HepG2 (cell line): ENCODE measurements at regions not wholly inside any gene's neighbourhood (a gene's known extent, or its start where the extent isn't known, plus 50 kb on each side); places are given as distances from the start of the nearest gene placed in this dataset.

Experiments
- ATAC-seq: fragments of 200-7000 bp; cut with Tn5 transposase; 3 replicates; pipeline ENCODE4 v1.9.1; 2020; ENCODE audit warnings: mild to moderate bottlenecking, moderate library complexity
- BruUV-seq: library from RNA; stranded (reverse); fragments of 400-500 nt; replicated peaks from 2 replicates; lab custom pipeline; 2021; lab: Mats Ljungman, UMichigan
- CTCF ChIA-PET: fragments of 300-600 bp; formaldehyde crosslinking; extraction: SDS; loops from one replicate; lab custom pipeline; 2021; ENCODE audit warnings: low total read pairs, inconsistent platforms, low intra/inter-chr PET ratio; lab: Yijun Ruan, JAX
- POLR2A ChIA-PET: fragments of 350-600 bp; sonication (Branson Sonifier 250); formaldehyde crosslinking; loops from one replicate; lab custom pipeline; 2020; ENCODE audit warnings: antibody characterized with exemption, inconsistent platforms; lab: Yijun Ruan, JAX
- DNase-seq: peaks from one replicate; pipeline ENCODE4 v3.0.0-alpha.2; 2015; ENCODE audit warnings: low spot score
- FAIRE-seq: peaks from 3 replicates; lab custom pipeline; 2011; peaks lifted over from hg19 to GRCh38; lab: Jason Lieb, UNC
- H2AFZ ChIP-seq: one replicate; pipeline ENCODE4 v1.6.1; 2011; ENCODE audit warnings: low read length, inconsistent platforms
- H3K27ac ChIP-seq: fragments of 300-600 bp; 3 replicates; pipeline ENCODE4 v1.8.0; 2011; ENCODE audit warnings: mixed run types, mild to moderate bottlenecking, mixed read lengths, low read length, inconsistent platforms; ENCODE audit not compliant: insufficient read depth; ENCODE audit errors: extremely low read length
- H3K27me3 ChIP-seq, 2 experiments: fragments of 200-600 bp in 1 of 2; 2 replicates in 1 of 2; 3 replicates in 1 of 2; pipeline versions ENCODE4 v1.6.0 to v1.8.0; 2011; ENCODE audit warnings: low read length in 2 of 2, mild to moderate bottlenecking in 2 of 2, moderate library complexity in 2 of 2, inconsistent platforms in 1 of 2; ENCODE audit not compliant: insufficient read depth in 2 of 2, control insufficient read depth in 1 of 2
- H3K36me3 ChIP-seq, 2 experiments: fragments of 200-600 bp in 1 of 2; replicated peaks in 1 of 2; 2 replicates in 1 of 2; 3 replicates in 1 of 2; pipeline versions ENCODE4 v1.5.1 to v1.8.0; 2011; ENCODE audit warnings: low read length in 2 of 2, inconsistent platforms in 1 of 2; ENCODE audit not compliant: insufficient read depth in 2 of 2, control insufficient read depth in 1 of 2
- H3K4me1 ChIP-seq: 2 replicates; pipeline ENCODE4 v1.5.1; 2012; ENCODE audit warnings: low read length, inconsistent platforms; ENCODE audit not compliant: insufficient read depth
- H3K4me2 ChIP-seq: 2 replicates; pipeline ENCODE4 v1.6.0; 2011; ENCODE audit warnings: low read depth, low read length, inconsistent platforms
- H3K4me3 ChIP-seq, 3 experiments: fragments of 200-600 bp in 1 of 3; sonication (generic), shearing (Covaris generic) in 1 of 3; replicated peaks in 1 of 3; 2 replicates each; pipeline ENCODE4 v1.5.1; 2011 to 2016; ENCODE audit warnings: low read length in 3 of 3, inconsistent platforms in 2 of 3, low read depth in 2 of 3, mild to moderate bottlenecking in 2 of 3, control low read depth in 1 of 3, mixed read lengths in 1 of 3; ENCODE audit not compliant: insufficient read depth in 1 of 3
- H3K79me2 ChIP-seq: one replicate; pipeline ENCODE4 v1.6.1; 2011; ENCODE audit warnings: low read length, inconsistent platforms; ENCODE audit not compliant: insufficient read depth
- H3K9ac ChIP-seq: 2 replicates; pipeline ENCODE4 v1.6.0; 2011; ENCODE audit warnings: mild to moderate bottlenecking, low read depth, low read length, inconsistent platforms; ENCODE audit not compliant: insufficient read depth
- H3K9me3 ChIP-seq: 2 replicates; pipeline ENCODE4 v1.5.1; 2012; ENCODE audit warnings: mild to moderate bottlenecking, low read length
- H4K20me1 ChIP-seq: 2 replicates; pipeline ENCODE4 v1.6.0; 2011; ENCODE audit warnings: inconsistent platforms, mild to moderate bottlenecking, low read length, moderate library complexity; ENCODE audit not compliant: insufficient read depth
- CCAR2 ChIP-seq: fragments of 200-400 bp; formaldehyde crosslinking; optimal IDR thresholded peaks from 2 replicates; pipeline ENCODE3; 2018; ENCODE audit warnings: low read depth, mild to moderate bottlenecking, low read length, moderate library complexity
- GMEB2 ChIP-seq: IDR thresholded peaks from 2 replicates; pipeline ENCODE4 v1.6.1; 2016; ENCODE audit warnings: missing biosample characterization, missing genetic modification reagents, low read depth
- HES4 ChIP-seq: sonication (generic); formaldehyde crosslinking; IDR thresholded peaks from 2 replicates; pipeline ENCODE4 v1.9.0; 2021; ENCODE audit warnings: mild to moderate bottlenecking, missing genetic modification reagents, borderline replicate concordance
- HNF1A ChIP-seq, 2 experiments: sonication (generic) in 1 of 2; formaldehyde crosslinking in 1 of 2; IDR thresholded peaks; 2 replicates each; pipeline versions ENCODE4 v1.4.0 to v1.6.1; 2016 to 2020; ENCODE audit warnings: borderline replicate concordance in 1 of 2, low read depth in 1 of 2, mild to moderate bottlenecking in 1 of 2, missing genetic modification reagents in 1 of 2
- ISL2 ChIP-seq: sonication (generic); formaldehyde crosslinking; IDR thresholded peaks from 2 replicates; pipeline ENCODE4 v1.5.0; 2020; ENCODE audit warnings: missing genetic modification reagents
- KLF12 ChIP-seq: sonication (generic); formaldehyde crosslinking; IDR thresholded peaks from 2 replicates; pipeline ENCODE4 v1.4.0; 2020; ENCODE audit warnings: missing genetic modification reagents, borderline replicate concordance
- RARA ChIP-seq: IDR thresholded peaks from 2 replicates; pipeline ENCODE4 v1.6.1; 2016; ENCODE audit warnings: missing genetic modification reagents, missing compliant biosample characterization
- SNRNP70 ChIP-seq: fragments of 200-400 bp; formaldehyde crosslinking; IDR thresholded peaks from 2 replicates; pipeline ENCODE4 v1.6.1; 2017; ENCODE audit warnings: mild to moderate bottlenecking, low read depth, low read length, moderate library complexity
- SYNCRIP ChIP-seq: fragments of 200-400 bp; formaldehyde crosslinking; IDR thresholded peaks from 2 replicates; pipeline ENCODE4 v1.6.1; 2018; ENCODE audit warnings: mild to moderate bottlenecking, low read depth, low read length; ENCODE audit not compliant: insufficient read depth
- ZMAT5 ChIP-seq: sonication (generic); formaldehyde crosslinking; IDR thresholded peaks from 2 replicates; pipeline ENCODE4 v1.5.0; 2020; ENCODE audit warnings: mild to moderate bottlenecking, low read depth, missing genetic modification reagents, borderline replicate concordance
- ZNF512 ChIP-seq: sonication (generic); formaldehyde crosslinking; IDR thresholded peaks from 2 replicates; pipeline ENCODE4 v1.4.0; 2020; ENCODE audit warnings: mild to moderate bottlenecking, missing genetic modification reagents
- ZNF660 ChIP-seq: sonication (generic); formaldehyde crosslinking; IDR thresholded peaks from 2 replicates; pipeline ENCODE4 v1.5.1; 2020; ENCODE audit warnings: mild to moderate bottlenecking, low read depth, missing genetic modification reagents, borderline replicate concordance
- ZNF800 ChIP-seq: sonication (generic); formaldehyde crosslinking; IDR thresholded peaks from 2 replicates; pipeline ENCODE4 v1.4.0; 2020; ENCODE audit warnings: missing genetic modification reagents
- ZNF841 ChIP-seq: sonication (generic); formaldehyde crosslinking; IDR thresholded peaks from 2 replicates; pipeline ENCODE4 v1.8.1; 2023; ENCODE audit warnings: missing genetic modification reagents, borderline replicate concordance
- ZSCAN25 ChIP-seq: sonication (generic); formaldehyde crosslinking; IDR thresholded peaks from 2 replicates; pipeline ENCODE4 v1.8.0; 2022; ENCODE audit warnings: mild to moderate bottlenecking, missing genetic modification reagents
- WGBS: methylation state at CpG from one replicate; pipeline ENCODE4 v1.1.6; 2017; ENCODE audit warnings: low lambda C conversion rate; 5-methylcytosine and 5-hydroxymethylcytosine counted together
- in situ Hi-C: cut with HindIII; loops from 2 replicates; pipeline ENCODE4 v1.10.0; 2017; ENCODE audit warnings: low pct_unique_long_range_greater_than_20kb; ENCODE audit not compliant: extremely low pct_ligation_motif_present
- intact Hi-C: fragments of 100-400 bp; cut with micrococcal nuclease; formaldehyde crosslinking; loops from one replicate; pipeline ENCODE4 v1.10.0; 2022; ENCODE audit not compliant: unreplicated experiment

DNA sequence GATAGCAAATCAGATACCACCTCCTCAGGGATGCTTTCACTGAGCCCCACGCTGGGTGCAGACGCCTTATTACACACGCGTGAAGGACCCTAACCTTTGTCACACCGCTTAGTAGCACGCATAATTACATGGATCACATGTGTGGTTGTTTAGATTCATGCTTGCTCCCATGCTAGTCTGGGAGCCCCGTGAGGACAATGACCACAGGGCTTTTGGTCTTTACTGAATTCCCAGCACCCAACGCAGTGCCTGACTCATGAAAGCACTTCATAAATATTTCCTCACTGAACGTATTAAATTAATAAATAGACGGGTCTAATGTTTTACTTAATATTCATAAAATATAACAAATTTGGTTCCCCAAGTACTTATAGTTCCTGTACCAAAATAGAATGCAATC lies 132.5 kb downstream of the ALDH8A1 start:
- H3K27me3 ChIP-seq: peaks cover 2 to 10% of the 10 kb centered on the region in 2 experiments; a peak in 2 of 5 replicates
- intact Hi-C loops: no loop called here

More for the DNA sequence above, 132.5 kb downstream of the ALDH8A1 start:
- no peak overlapping the region for H3K4me2 ChIP-seq
- no peaks in the 10 kb centered on the region for H3K4me1 ChIP-seq
- POLR2A ChIA-PET: no interaction called here
- CTCF ChIA-PET: no interaction called here
- H3K9me3 ChIP-seq: no peaks in the 10 kb centered on the region
- FAIRE-seq (no peak), DNase-seq (no peak), ATAC-seq (no peak)
- H3K9ac ChIP-seq: no peak overlapping the region
- no peaks in the 10 kb centered on the region for H4K20me1 ChIP-seq
- H3K79me2 ChIP-seq: no peaks in the 10 kb centered on the region
- TF ChIP-seq SNRNP70 (no peak), KLF12 (CRISPR knock-in tag) (no peak), CCAR2 (no peak), ISL2 (CRISPR knock-in tag) (no peak), ZNF841 (CRISPR knock-in tag) (no peak), ZMAT5 (CRISPR knock-in tag) (no peak), ZNF512 (no peak), ZNF660 (CRISPR knock-in tag) (no peak), SYNCRIP (no peak), HNF1A (IDR thresholded peaks at IDR 0.05; ENCODE audit: low read depth) (no peak), HNF1A (CRISPR knock-in tag; IDR thresholded peaks at IDR 0.05; ENCODE audit: borderline replicate concordance) (no peak), ZNF800 (CRISPR knock-in tag) (no peak), GMEB2 (CRISPR knock-in tag) (no peak), ZSCAN25 (no peak), HES4 (CRISPR knock-in tag) (no peak), RARA (no peak)
- H2AFZ ChIP-seq: no peak overlapping the region
- H3K27ac ChIP-seq: no peak overlapping the region
- no peak overlapping the region for H3K4me3 ChIP-seq
- H3K36me3 ChIP-seq: no peaks in the 10 kb centered on the region
- 45% methylated on average over 10 of the region's 10 CpGs for WGBS
- in situ Hi-C loops: no loop called here
- BruUV-seq: no TSS peak
